ENCODE measurements at regions not wholly inside any gene's neighbourhood (a gene's known extent, or its start where the extent isn't known, plus 50 kb on each side); places are given as distances from the start of the nearest gene placed in this dataset.

- Mint-ChIP-seq H3K4me1 (ENCODE audit: low read depth, unreplicated experiment) (peaks cover 5% of the 10 kb centered on the region), H3K27me3 (ENCODE audit: unreplicated experiment) (no peaks in the 10 kb centered on the region), H3K9me3 (ENCODE audit: unreplicated experiment) (peaks cover 7% of the 10 kb centered on the region), H3K27ac (ENCODE audit: unreplicated experiment) (no peak overlapping the region), H3K4me3 (ENCODE audit: unreplicated experiment) (no peak overlapping the region), H3K36me3 (ENCODE audit: unreplicated experiment) (peaks cover 5% of the 10 kb centered on the region)
- no peak for DNase-seq
- TF ChIP-seq CTCF (IDR thresholded peaks at IDR 0.05; ENCODE audit: partially characterized antibody, unreplicated experiment) = no peak
These were observed 148.1 kb downstream of the ZNF621 start for GRCh38 chr3:40672861-40673260.

GRCh38 chr3:40677321-40677720 lies 152.6 kb downstream of the ZNF621 start:
- Mint-ChIP-seq H3K4me3 (ENCODE audit: unreplicated experiment) (no peak overlapping the region), H3K36me3 (ENCODE audit: unreplicated experiment) (peaks cover 5% of the 10 kb centered on the region), H3K4me1 (ENCODE audit: low read depth, unreplicated experiment) (peaks cover 19% of the 10 kb centered on the region), H3K27me3 (ENCODE audit: unreplicated experiment) (no peaks in the 10 kb centered on the region), H3K9me3 (ENCODE audit: unreplicated experiment) (peaks cover 7% of the 10 kb centered on the region), H3K27ac (ENCODE audit: unreplicated experiment) (no peak overlapping the region)
- DNase-seq = no peak
- no peak for TF ChIP-seq CTCF (IDR thresholded peaks at IDR 0.05; ENCODE audit: partially characterized antibody, unreplicated experiment)

GRCh38 chr3:40677749-40678148 lies 153.0 kb downstream of the ZNF621 start:
- Mint-ChIP-seq H3K9me3 (ENCODE audit: unreplicated experiment) (peaks cover 7% of the 10 kb centered on the region), H3K27ac (ENCODE audit: unreplicated experiment) (no peak overlapping the region)

GRCh38 chr3:40679290-40679689 lies 154.5 kb downstream of the ZNF621 start:
- H3K27ac Mint-ChIP-seq (ENCODE audit: unreplicated experiment) = no peak overlapping the region
- no peak for TF ChIP-seq CTCF (IDR thresholded peaks at IDR 0.05; ENCODE audit: partially characterized antibody, unreplicated experiment)
- H3K4me3 Mint-ChIP-seq (ENCODE audit: unreplicated experiment) = no peak overlapping the region
- H3K4me1 Mint-ChIP-seq (ENCODE audit: low read depth, unreplicated experiment) = peaks cover 19% of the 10 kb centered on the region
- DNase-seq = no peak
- H3K36me3 Mint-ChIP-seq (ENCODE audit: unreplicated experiment) = peaks cover 5% of the 10 kb centered on the region
- peaks cover 7% of the 10 kb centered on the region for H3K9me3 Mint-ChIP-seq (ENCODE audit: unreplicated experiment)
- no peaks in the 10 kb centered on the region for H3K27me3 Mint-ChIP-seq (ENCODE audit: unreplicated experiment)

More at GRCh38 chr3:40677749-40678148, 153.0 kb downstream of the ZNF621 start:
- no peak overlapping the region for H3K4me3 Mint-ChIP-seq (ENCODE audit: unreplicated experiment)
- H3K27me3 Mint-ChIP-seq (ENCODE audit: unreplicated experiment) = no peaks in the 10 kb centered on the region
- peaks cover 5% of the 10 kb centered on the region for H3K36me3 Mint-ChIP-seq (ENCODE audit: unreplicated experiment)
- DNase-seq = no peak
- peaks cover 19% of the 10 kb centered on the region for H3K4me1 Mint-ChIP-seq (ENCODE audit: low read depth, unreplicated experiment)
- TF ChIP-seq CTCF (IDR thresholded peaks at IDR 0.05; ENCODE audit: partially characterized antibody, unreplicated experiment) = no peak

- peaks cover 4% of the 10 kb centered on the region for H3K9me3 Mint-ChIP-seq (ENCODE audit: unreplicated experiment)
- H3K36me3 Mint-ChIP-seq (ENCODE audit: unreplicated experiment) = no peaks in the 10 kb centered on the region
- peaks cover 19% of the 10 kb centered on the region for H3K4me1 Mint-ChIP-seq (ENCODE audit: low read depth, unreplicated experiment)
- no peak overlapping the region for H3K27ac Mint-ChIP-seq (ENCODE audit: unreplicated experiment)
- no peak overlapping the region for H3K4me3 Mint-ChIP-seq (ENCODE audit: unreplicated experiment)
- no peak for DNase-seq
- no peak for TF ChIP-seq CTCF (IDR thresholded peaks at IDR 0.05; ENCODE audit: partially characterized antibody, unreplicated experiment)
- H3K27me3 Mint-ChIP-seq (ENCODE audit: unreplicated experiment) = no peaks in the 10 kb centered on the region
These were observed 156.2 kb downstream of the ZNF621 start for GRCh38 chr3:40680685-40681657.
